HL-60 (cell line): ENCODE measurements at regions not wholly inside any gene's neighbourhood (a gene's known extent, or its start where the extent isn't known, plus 50 kb on each side); places are given as distances from the start of the nearest gene placed in this dataset.

ENCODE experiments used
- CTCF ChIP-seq: IDR thresholded peaks from one replicate; pipeline ENCODE4 v1.5.1; 2011; ENCODE audit warnings: low read length, control low read depth, inconsistent platforms; ENCODE audit not compliant: insufficient read depth
- GABPA ChIP-seq: IDR thresholded peaks from 2 replicates; pipeline ENCODE4 v1.6.1; 2012; ENCODE audit warnings: low read depth
- POLR2AphosphoS5 ChIP-seq: IDR thresholded peaks from 2 replicates; pipeline ENCODE4 v1.6.1; 2012; ENCODE audit warnings: low read depth
- REST ChIP-seq: IDR thresholded peaks from 2 replicates; pipeline ENCODE4 v1.6.1; 2012; ENCODE audit warnings: low read depth; ENCODE audit not compliant: insufficient replicate concordance
- SPI1 ChIP-seq: IDR thresholded peaks from 2 replicates; pipeline ENCODE4 v1.6.1; 2012; ENCODE audit warnings: low read depth, mild to moderate bottlenecking, borderline replicate concordance

- TF ChIP-seq CTCF (no peak), REST (no peak), POLR2AphosphoS5 (no peak), GABPA (no peak), SPI1 (no peak)
These were observed 53.7 kb upstream of the LBX1 start for GRCh38 chr10:101282947-101283346.
